Calu3 (cell line): ENCODE measurements at regions not wholly inside any gene's neighbourhood (a gene's known extent, or its start where the extent isn't known, plus 50 kb on each side); places are given as distances from the start of the nearest gene placed in this dataset.

Source experiments
- BruUV-seq: library from RNA; stranded (reverse); fragments of 400-500 nt; replicated peaks from 2 replicates; lab custom pipeline; 2021; lab: Mats Ljungman, UMichigan
- CTCF ChIA-PET: fragments of 300-600 bp; sonication (Branson Sonifier 250); formaldehyde crosslinking; loops from one replicate; lab custom pipeline; 2022; ENCODE audit warnings: antibody characterized with exemption; lab: Charles Lee
- DNase-seq: peaks from one replicate; pipeline ENCODE4 v3.0.0; 2022
- H3K27ac Mint-ChIP-seq: one replicate; pipeline ENCODE4 v1.8.0; 2022; ENCODE audit warnings: mixed read lengths; ENCODE audit not compliant: unreplicated experiment
- H3K27me3 Mint-ChIP-seq: one replicate; pipeline ENCODE4 v1.8.0; 2022; ENCODE audit warnings: mixed read lengths; ENCODE audit not compliant: unreplicated experiment
- H3K36me3 Mint-ChIP-seq: one replicate; pipeline ENCODE4 v1.8.0; 2022; ENCODE audit warnings: mild to moderate bottlenecking, moderate library complexity, mixed read lengths; ENCODE audit not compliant: insufficient read depth, unreplicated experiment
- H3K4me1 Mint-ChIP-seq: one replicate; pipeline ENCODE4 v1.8.0; 2022; ENCODE audit warnings: mild to moderate bottlenecking, low read depth, mixed read lengths; ENCODE audit not compliant: unreplicated experiment
- H3K4me3 Mint-ChIP-seq: one replicate; pipeline ENCODE4 v1.8.0; 2022; ENCODE audit warnings: mild to moderate bottlenecking, low read depth, moderate library complexity, mixed read lengths; ENCODE audit not compliant: unreplicated experiment
- H3K9me3 Mint-ChIP-seq: one replicate; pipeline ENCODE4 v1.8.0; 2022; ENCODE audit warnings: low read depth, mixed read lengths; ENCODE audit not compliant: unreplicated experiment
- CTCF ChIP-seq: fragments of 200-600 bp; IDR thresholded peaks from one replicate; pipeline ENCODE4 v1.8.0; 2022; ENCODE audit warnings: antibody characterized with exemption; ENCODE audit not compliant: unreplicated experiment
- intact Hi-C: fragments of 100-400 bp; cut with micrococcal nuclease; formaldehyde crosslinking; loops from one replicate; pipeline ENCODE4 v1.10.0; 2022; ENCODE audit not compliant: unreplicated experiment

GRCh38 chr21:35861661-35862060, 198.7 kb downstream of the SETD4 start:
- no peak overlapping the region for H3K27ac Mint-ChIP-seq
- intact Hi-C loops, result no loop called here
- DNase-seq, result no peak
- TF ChIP-seq CTCF, result no peak
- H3K4me3 Mint-ChIP-seq, result no peak overlapping the region
- no peaks in the 10 kb centered on the region for H3K4me1 Mint-ChIP-seq
- H3K27me3 Mint-ChIP-seq, result peaks cover 42% of the 10 kb centered on the region
- no TSS peak for BruUV-seq
- H3K36me3 Mint-ChIP-seq, result no peaks in the 10 kb centered on the region
- CTCF ChIA-PET, result no interaction called here
- H3K9me3 Mint-ChIP-seq, result no peaks in the 10 kb centered on the region

DNA sequence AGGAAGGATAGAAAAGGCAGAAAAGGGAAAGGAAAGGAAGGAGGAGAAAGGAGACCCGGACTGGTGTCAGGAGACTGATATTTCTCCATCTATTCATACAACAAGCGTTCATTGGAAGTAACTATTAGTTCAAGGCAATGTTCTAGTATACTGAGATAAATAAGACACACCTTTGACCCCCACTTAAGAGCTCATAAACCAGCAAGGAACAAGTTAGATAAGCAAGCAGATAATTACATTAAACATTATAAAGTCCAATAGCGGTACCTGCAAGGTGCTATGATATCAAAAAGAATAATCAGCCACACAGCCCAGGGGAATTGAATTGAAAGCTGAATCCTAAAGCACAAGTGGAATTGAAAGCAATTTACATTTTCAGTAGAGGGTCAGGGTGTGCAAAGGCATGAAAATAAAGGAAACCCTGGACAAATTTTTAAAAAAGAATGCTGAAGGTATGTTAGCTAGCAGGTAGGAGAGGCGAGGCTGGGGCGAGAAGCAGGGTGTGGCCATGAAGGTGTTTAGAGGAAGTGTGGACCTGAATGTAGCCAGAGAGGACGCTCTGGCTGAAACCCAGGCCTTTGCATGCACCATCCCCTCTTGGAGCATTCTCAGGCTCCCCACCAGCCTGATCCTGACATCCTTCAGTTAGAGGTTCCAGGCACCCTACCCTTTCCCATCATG, 200.0 kb downstream of the SETD4 start:
- Mint-ChIP-seq H3K9me3 (no peaks in the 10 kb centered on the region), H3K4me3 (no peak overlapping the region), H3K27me3 (peaks cover 42% of the 10 kb centered on the region), H3K4me1 (no peaks in the 10 kb centered on the region), H3K27ac (no peak overlapping the region), H3K36me3 (no peaks in the 10 kb centered on the region)
- intact Hi-C loops, result no loop called here
- DNase-seq, result no peak
- CTCF ChIA-PET, result no interaction called here
- BruUV-seq, result no TSS peak
- TF ChIP-seq CTCF, result no peak

GRCh38 chr21:35859677-35860076, 200.6 kb downstream of the SETD4 start:
- BruUV-seq, result no TSS peak
- Mint-ChIP-seq H3K27ac (no peak overlapping the region), H3K4me1 (no peaks in the 10 kb centered on the region), H3K27me3 (peaks cover 42% of the 10 kb centered on the region), H3K9me3 (no peaks in the 10 kb centered on the region), H3K36me3 (no peaks in the 10 kb centered on the region), H3K4me3 (no peak overlapping the region)
- intact Hi-C loops, result no loop called here
- DNase-seq, result no peak
- TF ChIP-seq CTCF, result no peak
- CTCF ChIA-PET, result no interaction called here

GRCh38 chr21:35857095-35857494, 203.2 kb downstream of the SETD4 start:
- no peak for TF ChIP-seq CTCF
- no peak overlapping the region for H3K4me3 Mint-ChIP-seq
- H3K4me1 Mint-ChIP-seq, result no peaks in the 10 kb centered on the region
- DNase-seq, result no peak
- no peaks in the 10 kb centered on the region for H3K9me3 Mint-ChIP-seq
- peaks cover 58% of the 10 kb centered on the region for H3K27me3 Mint-ChIP-seq
- H3K36me3 Mint-ChIP-seq, result no peaks in the 10 kb centered on the region
- BruUV-seq, result no TSS peak
- H3K27ac Mint-ChIP-seq, result no peak overlapping the region
- intact Hi-C loops, result no loop called here
- CTCF ChIA-PET, result interaction anchor here (0.7 kb wide), 1 partner anchor 349 kb away, joined by 3 read pairs; no protein-coding TSS in a partner anchor
